SKM-1 (cell line): ENCODE measurements at regions not wholly inside any gene's neighbourhood (a gene's known extent, or its start where the extent isn't known, plus 50 kb on each side); places are given as distances from the start of the nearest gene placed in this dataset.
"Not testable (repeated sequence)": the region's sequence is repeated elsewhere in the genome, so short reads cannot be mapped to it uniquely, and the experiment has no call there.

Experiments used
- DNase-seq: peaks from one replicate; lab custom pipeline; 2025; ENCODE audit not compliant: unreplicated experiment; lab: John Stamatoyannopoulos, UW

DNA sequence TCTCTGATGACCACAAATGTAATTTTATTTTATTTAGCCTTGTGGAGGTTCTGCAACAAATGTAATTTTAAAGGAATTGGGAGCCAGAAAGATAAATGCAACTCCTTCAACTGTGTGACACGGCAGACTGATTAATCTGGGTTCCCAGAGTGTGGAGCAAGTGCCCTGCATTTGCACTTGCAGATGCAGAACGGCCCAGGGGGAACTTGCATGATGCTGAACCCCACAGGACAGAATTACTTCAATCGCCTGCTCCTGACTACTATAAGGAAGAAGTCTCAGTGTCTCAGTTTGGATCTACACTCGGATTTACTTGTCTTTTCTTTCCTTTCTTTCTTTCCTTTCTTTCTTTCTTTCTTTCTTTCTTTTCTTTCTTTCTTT, 107.2 kb upstream of the ACBD5 start:
- peak; percentile 7 for DNase-seq

DNA sequence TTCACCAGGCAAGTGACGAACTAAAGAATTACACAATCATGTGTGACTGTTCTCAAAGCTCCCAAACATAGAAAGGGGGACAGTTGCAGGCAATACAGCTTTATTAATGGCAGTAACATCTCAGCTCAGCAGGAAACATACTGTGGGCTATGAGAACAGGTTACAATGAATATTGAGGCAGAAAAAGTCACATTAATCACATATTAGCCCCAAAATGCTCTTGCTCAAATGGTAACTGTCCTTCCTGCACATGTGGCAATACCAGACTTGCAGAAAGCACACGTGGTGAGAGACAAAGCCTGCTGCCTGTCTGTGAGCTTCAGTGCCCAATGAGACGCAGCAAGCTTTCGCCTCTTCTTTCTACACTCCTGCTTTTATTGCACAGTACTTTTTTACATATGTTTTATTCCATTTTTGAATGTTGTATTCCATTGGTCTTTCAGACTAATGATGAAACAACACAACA, 104.9 kb upstream of the ACBD5 start:
- DNase-seq: no peak

- no peak for DNase-seq
These were observed 104.2 kb upstream of the ACBD5 start for GRCh38 chr10:27344568-27345454.

GRCh38 chr10:27341001-27341400, 100.4 kb upstream of the ACBD5 start:
- no peak for DNase-seq

- not testable (repeated sequence) for DNase-seq
These were observed 94.6 kb upstream of the ACBD5 start for GRCh38 chr10:27335246-27335645.

- no peak for DNase-seq
These were observed 89.5 kb upstream of the ACBD5 start for GRCh38 chr10:27330074-27330473.

- DNase-seq: no peak
These were observed 88.3 kb upstream of the ACBD5 start for GRCh38 chr10:27328946-27329345.

DNA sequence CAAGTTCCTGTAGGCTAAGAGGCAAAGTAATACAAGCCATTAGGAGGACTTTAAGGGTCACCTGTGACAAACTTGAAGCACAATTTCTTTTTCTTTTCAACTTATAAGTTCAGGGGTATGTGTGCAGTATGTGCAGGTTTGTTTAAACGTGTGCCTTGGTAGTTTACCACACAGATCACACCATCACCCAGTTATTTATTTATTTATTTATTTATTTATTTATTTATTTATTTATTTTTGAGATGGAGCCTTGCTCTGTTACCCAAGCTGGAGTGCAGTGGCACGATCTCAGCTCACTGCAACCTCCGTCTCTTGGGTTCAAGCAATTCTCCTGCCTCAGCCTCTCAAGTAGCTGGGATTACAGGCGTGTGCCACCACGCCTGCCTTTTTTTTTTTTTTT, 86.2 kb upstream of the ACBD5 start:
- not testable (repeated sequence) for DNase-seq

DNA sequence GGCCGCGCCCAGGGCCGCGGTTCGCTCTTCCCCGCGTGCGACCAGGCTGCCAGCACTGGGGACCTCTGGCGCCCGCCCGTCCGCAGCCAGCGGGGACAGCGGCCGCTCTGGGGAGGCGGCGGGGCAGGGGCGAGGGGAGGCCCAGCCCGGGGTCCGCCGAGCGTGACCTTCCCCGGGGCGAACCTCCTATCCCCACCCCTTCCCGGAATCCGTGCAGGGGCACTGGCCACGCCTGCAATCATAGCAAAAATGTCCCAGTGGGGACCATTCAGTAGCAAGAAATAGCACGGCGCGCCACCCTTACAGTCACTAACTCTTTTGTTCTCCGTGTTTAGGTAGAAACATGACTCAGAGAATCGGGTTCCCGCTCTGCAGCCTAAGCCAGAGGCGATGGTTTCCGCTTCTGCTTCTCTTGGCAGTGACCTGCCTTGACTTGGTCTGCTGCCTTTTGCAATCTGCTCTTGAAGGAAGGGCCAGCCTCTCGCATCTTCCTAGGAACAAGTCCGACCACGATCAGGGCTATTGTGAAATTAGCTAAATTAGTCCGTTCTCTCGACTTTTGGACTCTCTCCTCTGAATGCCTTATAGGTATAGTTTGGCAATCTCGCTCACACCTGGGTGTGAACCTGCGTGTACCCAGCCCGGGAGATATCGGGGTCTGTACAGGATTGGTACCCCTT, 79.3 kb upstream of the ACBD5 start:
- DNase-seq: peak; percentile 72

DNA sequence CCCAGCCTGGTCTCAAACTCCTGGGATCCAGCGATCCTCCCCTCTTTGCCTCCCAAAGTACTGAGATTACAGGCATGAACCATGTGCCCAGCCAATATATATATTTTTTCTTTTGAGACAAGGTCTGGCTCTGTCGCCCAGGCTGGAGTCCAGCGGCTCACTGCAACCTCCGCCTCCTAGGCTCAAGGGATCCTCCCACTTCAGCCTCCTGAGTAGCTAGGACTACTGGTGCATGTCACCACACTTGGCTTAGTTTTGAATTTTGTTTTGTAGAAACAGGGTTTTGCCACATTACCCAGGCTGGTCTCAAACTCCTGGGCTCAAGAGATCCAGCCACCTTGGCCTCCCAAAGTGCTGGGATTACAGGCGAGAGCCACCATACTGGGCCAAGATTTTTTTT, 78.5 kb upstream of the ACBD5 start:
- DNase-seq: not testable (repeated sequence)

- DNase-seq: not testable (repeated sequence)
These were observed 74.5 kb upstream of the ACBD5 start for GRCh38 chr10:27315082-27315481.

DNA sequence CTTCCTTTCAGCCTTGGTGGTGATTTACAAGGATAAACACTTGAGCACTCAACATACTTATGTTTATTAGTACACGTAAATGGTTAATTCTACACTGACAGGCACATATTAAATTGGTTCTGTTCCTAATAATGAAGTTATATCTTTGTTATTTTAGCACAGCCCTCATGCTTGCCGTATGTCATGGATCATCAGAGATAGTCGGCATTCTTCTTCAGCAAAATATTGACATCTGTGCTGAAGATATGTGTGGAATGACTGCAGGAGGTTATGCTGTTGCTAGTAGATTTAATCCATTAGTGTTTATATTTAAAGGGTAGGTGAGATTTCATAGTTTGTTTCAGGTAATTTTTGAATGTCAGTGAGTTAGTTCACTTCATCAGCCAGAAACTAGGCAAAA, 73.0 kb upstream of the ACBD5 start:
- DNase-seq: not testable (repeated sequence)

- no peak for DNase-seq
These were observed 72.3 kb upstream of the ACBD5 start for GRCh38 chr10:27312854-27313253.

GRCh38 chr10:27311809-27312208, 71.2 kb upstream of the ACBD5 start:
- not testable (repeated sequence) for DNase-seq

DNA sequence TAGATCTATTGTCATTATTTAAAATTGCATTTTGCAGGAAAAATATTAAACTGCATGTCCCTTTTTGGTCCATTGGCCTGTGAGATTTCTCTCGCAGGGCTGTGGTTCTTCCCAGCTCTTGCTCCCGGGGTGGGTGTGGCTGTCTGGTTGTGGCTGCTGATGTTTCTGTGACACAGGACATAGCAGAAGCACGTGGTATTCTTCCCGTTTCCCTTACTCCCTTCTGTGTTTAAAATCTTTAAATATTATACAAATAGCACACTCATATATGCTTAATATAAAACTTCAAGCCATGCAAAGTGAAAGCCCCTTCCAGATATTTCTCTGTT, 57.9 kb upstream of the ACBD5 start:
- not testable (repeated sequence) for DNase-seq

DNA sequence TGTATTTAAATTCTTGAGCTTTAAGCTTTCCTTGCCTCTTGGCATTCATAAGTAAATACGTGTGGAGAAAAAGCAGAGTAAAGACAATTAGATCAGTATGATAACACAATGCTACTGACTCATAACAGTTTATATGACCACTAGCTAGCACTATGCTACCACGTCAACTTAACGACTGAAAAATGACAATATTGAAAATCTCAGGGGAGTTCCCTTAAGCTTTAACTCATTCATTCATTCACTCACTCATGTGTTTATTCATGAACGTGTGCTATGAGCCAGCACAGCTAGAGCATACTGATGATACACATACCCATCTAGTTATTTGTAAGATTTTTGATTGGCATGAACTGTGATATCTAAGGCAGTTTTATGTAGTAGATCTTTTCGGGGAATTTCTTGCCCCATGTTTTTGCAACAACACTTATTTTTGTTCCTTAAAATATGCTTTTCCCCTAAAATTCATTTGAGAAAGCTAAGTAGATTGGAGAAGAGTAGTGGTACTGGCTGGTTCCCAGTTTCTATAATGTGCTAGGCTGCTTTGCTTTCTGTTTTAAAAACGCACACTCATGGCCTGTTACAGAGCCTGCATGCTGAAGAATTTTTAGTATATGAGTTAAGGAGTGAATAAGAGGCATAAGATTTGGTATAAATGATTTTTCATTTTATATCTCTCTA, 57.4 kb upstream of the ACBD5 start:
- no peak for DNase-seq

- DNase-seq: not testable (repeated sequence)
These were observed 55.7 kb upstream of the ACBD5 start for GRCh38 chr10:27296285-27296684.

GRCh38 chr10:27291253-27291895, 50.8 kb upstream of the ACBD5 start:
- DNase-seq: not testable (repeated sequence)
